ENCODE measurements at regions not wholly inside any gene's neighbourhood (a gene's known extent, or its start where the extent isn't known, plus 50 kb on each side); places are given as distances from the start of the nearest gene placed in this dataset.

GRCh38 chr1:109838838-109839240 is 71.8 kb upstream of the CSF1 start:
- Histone ChIP-seq H3K36me3 (ENCODE audit: control insufficient read depth in 4 of 4, insufficient read depth in 3 of 4, low read depth in 1 of 4, low read length in 3 of 4) (no peaks in the 10 kb centered on the region), H3K4me3 (ENCODE audit: low read depth in 1 of 3, low read length in 3 of 3) (no peak overlapping the region), H3K9me3 (ENCODE audit: control insufficient read depth in 4 of 4, low read length in 3 of 4) (no peaks in the 10 kb centered on the region), H3K27ac (ENCODE audit: low read depth in 1 of 2, low read length in 2 of 2) (no peak overlapping the region), H3K9ac (ENCODE audit: low read depth in 1 of 2, low read length in 2 of 2) (no peak overlapping the region), H3K4me1 (ENCODE audit: control insufficient read depth in 4 of 4, insufficient read depth in 4 of 4, low read length in 3 of 4) (no peaks in the 10 kb centered on the region), H3K27me3 (ENCODE audit: control insufficient read depth in 4 of 4, insufficient read depth in 4 of 4, low read length in 3 of 4) (no peaks in the 10 kb centered on the region)
- no peak for DNase-seq (ENCODE audit: low spot score)
- 90% methylated on average over 4 of the region's 4 CpGs for WGBS
- TF ChIP-seq HNF4A (conservative IDR thresholded peaks at IDR 0.05) (no peak), EGR1 (IDR thresholded peaks at IDR 0.05; ENCODE audit: low read depth in 2 of 2) (no peak), MAX (IDR thresholded peaks at IDR 0.05) (no peak), SP1 (IDR thresholded peaks at IDR 0.05) (no peak), REST (IDR thresholded peaks at IDR 0.05) (no peak), CTCF (IDR thresholded peaks at IDR 0.05; ENCODE audit: low read depth, low read length, missing input control) (no peak), NR2F2 (IDR thresholded peaks at IDR 0.05) (no peak), RXRA (IDR thresholded peaks at IDR 0.05) (no peak), YY1 (IDR thresholded peaks at IDR 0.05) (no peak), RAD21 (IDR thresholded peaks at IDR 0.05) (no peak), JUND (IDR thresholded peaks at IDR 0.05) (no peak), TAF1 (conservative IDR thresholded peaks at IDR 0.05) (no peak), ZBTB33 (IDR thresholded peaks at IDR 0.05) (no peak), ATF3 (IDR thresholded peaks at IDR 0.05) (no peak)

- no peak overlapping the region for H3K27ac ChIP-seq (ENCODE audit: low read depth in 1 of 2, low read length in 2 of 2)
- no peaks in the 10 kb centered on the region for H3K9me3 ChIP-seq (ENCODE audit: control insufficient read depth in 4 of 4, low read length in 3 of 4)
- H3K4me3 ChIP-seq (ENCODE audit: low read depth in 1 of 3, low read length in 3 of 3), result no peak overlapping the region
- H3K36me3 ChIP-seq (ENCODE audit: control insufficient read depth in 4 of 4, insufficient read depth in 3 of 4, low read depth in 1 of 4, low read length in 3 of 4), result no peaks in the 10 kb centered on the region
- no peaks in the 10 kb centered on the region for H3K4me1 ChIP-seq (ENCODE audit: control insufficient read depth in 4 of 4, insufficient read depth in 4 of 4, low read length in 3 of 4)
- no peak overlapping the region for H3K9ac ChIP-seq (ENCODE audit: low read depth in 1 of 2, low read length in 2 of 2)
- no peaks in the 10 kb centered on the region for H3K27me3 ChIP-seq (ENCODE audit: control insufficient read depth in 4 of 4, insufficient read depth in 4 of 4, low read length in 3 of 4)
- WGBS, result 96% methylated on average over 2 of the region's 2 CpGs
- no peak for DNase-seq (ENCODE audit: low spot score)
- TF ChIP-seq GABPA (IDR thresholded peaks at IDR 0.05 in 1 of 2, conservative IDR thresholded peaks at IDR 0.05 in 1 of 2) (no peak), RXRA (IDR thresholded peaks at IDR 0.05) (no peak), CTCF (IDR thresholded peaks at IDR 0.05; ENCODE audit: low read depth, low read length, missing input control) (no peak), SP1 (IDR thresholded peaks at IDR 0.05) (no peak), MAX (IDR thresholded peaks at IDR 0.05) (no peak), ATF3 (IDR thresholded peaks at IDR 0.05) (no peak), TAF1 (conservative IDR thresholded peaks at IDR 0.05) (no peak), HNF4A (conservative IDR thresholded peaks at IDR 0.05) (no peak), YY1 (IDR thresholded peaks at IDR 0.05) (no peak), ZBTB33 (IDR thresholded peaks at IDR 0.05) (no peak), FOXA2 (IDR thresholded peaks at IDR 0.05) (no peak), FOXA1 (IDR thresholded peaks at IDR 0.05) (no peak), NR2F2 (IDR thresholded peaks at IDR 0.05) (no peak), EGR1 (IDR thresholded peaks at IDR 0.05; ENCODE audit: low read depth in 2 of 2) (no peak), RAD21 (IDR thresholded peaks at IDR 0.05) (no peak)
Measured at GRCh38 chr1:109837852-109838570, 72.6 kb upstream of the CSF1 start.

Data from liver (tissue), 8 donors.